H1 (cell line): ENCODE measurements at regions not wholly inside any gene's neighbourhood (a gene's known extent, or its start where the extent isn't known, plus 50 kb on each side); places are given as distances from the start of the nearest gene placed in this dataset.

Source experiments
- CHD7 ChIP-seq: fragments of 300-600 bp; sonication (generic); IDR thresholded peaks from 2 replicates; pipeline ENCODE4 v1.7.1; 2012; ENCODE audit warnings: low read length, moderate library complexity, mild to moderate bottlenecking, inconsistent platforms; ENCODE audit not compliant: insufficient replicate concordance

GRCh38 chr2:8407332-8407731 lies 274.5 kb upstream of the ID2 start (continued):
- TF ChIP-seq CHD7: no peak
- TF ChIP-seq, all 59 proteins: peak for 0
